NT2/D1 (cell line): ENCODE measurements at regions not wholly inside any gene's neighbourhood (a gene's known extent, or its start where the extent isn't known, plus 50 kb on each side); places are given as distances from the start of the nearest gene placed in this dataset.

Source experiments
- SUZ12 ChIP-seq: IDR thresholded peaks from 2 replicates; pipeline ENCODE4 v1.6.1; 2011; ENCODE audit not compliant: insufficient read length, insufficient read depth; ENCODE audit errors: extremely low read depth
- YY1 ChIP-seq: IDR thresholded peaks from 2 replicates; pipeline ENCODE4 v1.6.1; 2011; ENCODE audit not compliant: insufficient read length, insufficient read depth
- ZNF274 ChIP-seq: IDR thresholded peaks from 2 replicates; pipeline ENCODE4 v1.6.1; 2011; ENCODE audit warnings: mild to moderate bottlenecking, low read depth, low read length

- no peak for TF ChIP-seq SUZ12
- TF ChIP-seq YY1 = no peak
- no peak for TF ChIP-seq ZNF274
Observed at GRCh38 chr1:9466780-9467758, 72.2 kb upstream of the SLC25A33 start.
